NCI-H510A (cell line): ENCODE measurements at regions not wholly inside any gene's neighbourhood (a gene's known extent, or its start where the extent isn't known, plus 50 kb on each side); places are given as distances from the start of the nearest gene placed in this dataset.
"Not testable (repeated sequence)": the region's sequence is repeated elsewhere in the genome, so short reads cannot be mapped to it uniquely, and the experiment has no call there.

Experiments
- DNase-seq: peaks from one replicate; lab custom pipeline; 2025; lab: John Stamatoyannopoulos, UW

DNA sequence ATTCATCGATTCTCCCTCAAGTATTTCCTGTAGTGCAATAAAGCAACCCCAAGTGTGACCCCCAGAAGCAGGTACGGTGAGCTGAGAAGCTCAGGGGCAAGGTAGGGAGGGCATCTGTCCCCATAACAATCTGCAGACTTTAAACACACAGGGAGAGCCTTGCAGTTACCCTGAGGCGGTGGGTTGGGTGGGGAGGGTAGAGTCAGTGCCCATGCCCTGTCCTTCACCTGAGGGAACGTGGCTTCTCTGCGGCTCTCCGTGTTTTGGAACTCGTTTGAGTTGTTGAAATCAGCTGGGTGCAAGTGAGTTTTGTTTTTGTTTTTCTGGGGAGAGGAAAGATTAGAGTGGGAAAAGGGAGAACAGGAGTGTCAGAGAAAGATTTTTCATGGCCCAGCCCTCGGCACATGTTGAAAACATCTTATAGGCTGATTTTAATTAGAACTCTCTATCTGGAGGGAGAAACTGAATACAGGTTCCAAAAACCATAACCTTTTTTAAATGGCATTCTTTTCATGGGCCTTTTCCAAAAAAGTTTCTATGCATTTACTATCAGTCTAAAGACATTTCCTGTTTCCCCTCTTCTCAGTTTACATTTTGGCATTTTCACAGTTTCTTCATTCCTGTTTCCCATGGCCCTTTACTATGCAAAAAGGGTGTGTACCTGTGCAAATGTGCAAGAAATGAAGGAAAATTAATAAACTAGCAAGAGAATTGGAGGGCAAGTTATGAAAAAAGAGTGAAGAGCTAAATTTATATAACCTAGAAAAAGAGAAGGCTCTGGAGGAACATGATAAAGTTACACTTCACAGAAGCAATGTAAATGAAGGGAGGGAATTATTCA is 266.5 kb upstream of the VLDLR start:
- DNase-seq = no peak

DNA sequence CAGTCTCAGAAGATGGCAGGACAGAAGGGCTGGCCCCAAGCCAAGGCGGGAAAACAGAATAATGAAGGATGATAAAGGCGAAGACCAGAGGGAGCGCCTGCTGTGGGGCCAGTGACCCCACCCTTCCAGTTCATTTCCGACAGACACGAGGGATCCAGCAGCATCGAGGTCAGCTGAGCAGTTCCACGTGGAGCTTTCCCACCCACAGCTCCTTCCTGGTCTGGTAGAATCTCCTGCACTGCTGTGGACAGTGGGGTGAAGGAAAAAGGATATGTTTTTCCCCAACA is 265.9 kb upstream of the VLDLR start:
- no peak for DNase-seq

DNA sequence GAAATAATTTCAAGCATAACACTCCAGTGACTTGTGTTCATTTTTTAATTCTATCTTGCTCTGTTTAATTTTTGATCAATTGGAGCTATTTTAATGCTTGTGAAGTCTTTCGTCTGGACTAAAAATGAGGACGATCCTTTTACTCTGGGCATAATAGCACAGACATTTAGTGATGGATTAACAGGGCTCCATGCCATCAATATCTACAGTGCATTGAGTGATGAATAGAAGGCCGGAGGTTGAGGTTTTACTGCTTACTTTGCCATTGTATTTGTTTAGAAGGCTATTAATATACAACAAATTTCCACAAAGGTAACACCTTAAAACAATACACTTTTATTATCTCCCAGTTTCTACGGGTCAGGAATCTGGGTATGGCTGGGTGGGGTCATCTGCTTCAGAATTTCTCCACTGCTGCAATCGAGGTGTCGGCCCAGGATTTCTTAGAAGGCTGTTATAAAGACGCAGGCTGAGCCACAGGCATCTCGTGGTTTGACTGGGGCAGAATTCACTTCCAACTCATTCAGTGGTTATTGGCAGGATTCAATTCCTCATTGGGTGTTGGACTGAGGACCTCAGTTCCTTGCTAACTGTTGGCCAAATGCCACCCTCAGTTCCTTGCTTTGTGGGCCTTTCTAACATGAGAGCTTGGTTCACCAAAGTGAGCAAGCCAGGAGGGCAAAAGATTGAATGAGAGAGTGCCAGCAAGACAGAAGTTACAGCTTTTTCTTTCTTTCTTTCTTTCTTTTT is 265.4 kb upstream of the VLDLR start:
- no peak for DNase-seq

DNA sequence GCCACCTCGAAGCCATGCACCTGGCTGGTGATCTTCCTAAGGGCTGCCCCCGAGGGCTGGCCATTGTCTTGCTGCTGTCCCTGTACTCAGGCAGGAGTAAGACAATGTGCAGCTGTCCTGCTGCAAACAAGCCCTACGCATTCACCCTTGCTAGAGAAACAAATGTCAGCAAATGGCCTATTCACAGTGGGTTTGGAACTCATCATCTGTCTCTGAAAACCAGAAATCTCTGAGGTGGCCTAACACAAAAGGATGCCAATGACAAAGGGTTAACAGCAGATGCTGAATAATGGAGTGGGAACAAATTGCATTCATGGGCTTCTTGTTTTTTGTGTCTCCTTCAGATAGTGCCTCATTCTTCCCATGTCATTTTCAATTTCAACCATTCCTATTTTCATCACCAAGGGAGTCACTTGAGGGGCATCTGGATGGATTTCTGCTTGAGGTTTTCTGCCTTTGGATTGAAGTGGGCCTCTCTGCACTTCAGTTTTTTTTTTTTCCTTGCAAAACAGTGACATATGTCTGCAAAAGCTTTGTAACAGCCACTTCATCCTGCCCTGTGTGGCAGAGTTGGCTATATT is 261.6 kb upstream of the VLDLR start:
- no peak for DNase-seq

DNA sequence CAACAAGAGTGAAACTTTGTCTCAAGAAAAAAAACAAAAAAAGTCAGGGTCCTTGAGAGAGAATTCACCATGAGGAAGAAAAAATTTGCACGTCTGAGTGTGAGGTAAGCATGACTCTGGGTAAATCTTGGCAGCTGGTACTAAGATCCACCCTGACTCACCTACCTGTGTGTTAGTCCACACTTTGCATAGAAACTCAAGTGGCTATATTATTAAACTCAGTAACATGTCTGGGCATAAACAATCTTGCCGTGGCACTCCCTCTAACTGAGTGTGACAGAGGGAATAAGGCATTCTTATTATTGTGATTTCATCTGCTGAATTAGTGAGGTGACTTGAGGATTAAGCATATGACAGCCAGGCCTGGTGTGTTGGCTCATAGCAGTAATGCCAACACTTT is 259.4 kb upstream of the VLDLR start:
- no peak for DNase-seq

DNA sequence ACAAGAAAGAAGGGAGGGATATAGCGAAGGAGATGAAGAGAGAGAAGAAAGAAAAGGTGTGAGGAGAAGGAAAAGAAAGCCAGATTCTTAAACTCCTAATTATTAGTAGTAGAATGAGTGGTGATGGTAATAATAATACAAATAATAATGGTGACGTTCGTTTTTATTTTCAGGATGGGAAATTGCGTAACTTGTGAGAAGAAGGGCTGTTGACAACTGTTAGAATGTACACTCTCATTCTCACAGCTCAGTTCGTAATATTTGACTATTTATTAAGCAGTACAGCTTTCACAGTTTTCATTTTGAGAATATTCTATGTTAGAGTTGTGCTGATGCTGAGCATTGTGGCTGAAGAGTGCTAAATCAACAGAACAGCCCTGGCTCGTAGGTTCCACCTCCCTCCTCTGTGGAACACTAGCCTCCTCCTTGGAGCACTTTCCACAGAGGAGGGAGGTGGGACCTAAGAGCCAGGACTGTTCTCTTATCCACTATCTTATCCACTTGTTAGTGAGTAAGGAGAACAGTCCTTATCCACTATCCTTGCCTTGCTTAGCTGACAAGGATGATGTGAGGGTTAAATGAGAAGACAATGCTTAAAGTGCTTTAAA is 258.3 kb upstream of the VLDLR start:
- no peak for DNase-seq

DNA sequence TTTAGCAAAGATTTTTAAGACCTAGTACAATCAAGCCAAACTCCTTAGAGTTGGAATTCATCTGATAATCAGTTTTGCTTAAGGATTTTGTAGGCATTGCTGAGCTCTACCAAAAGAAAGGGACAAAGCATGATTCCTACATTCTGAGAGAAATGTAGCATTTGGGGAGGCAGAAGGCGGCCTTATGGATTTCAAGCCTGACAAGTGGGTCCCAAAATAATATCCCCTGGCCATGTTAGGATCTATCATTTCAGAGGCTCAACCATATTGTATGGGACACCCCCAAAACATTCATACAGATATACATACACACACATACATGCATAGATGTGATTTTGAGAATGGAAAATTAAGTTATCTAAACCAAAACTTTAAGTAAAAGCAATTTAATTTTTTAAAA is 257.8 kb upstream of the VLDLR start:
- DNase-seq = no peak

DNA sequence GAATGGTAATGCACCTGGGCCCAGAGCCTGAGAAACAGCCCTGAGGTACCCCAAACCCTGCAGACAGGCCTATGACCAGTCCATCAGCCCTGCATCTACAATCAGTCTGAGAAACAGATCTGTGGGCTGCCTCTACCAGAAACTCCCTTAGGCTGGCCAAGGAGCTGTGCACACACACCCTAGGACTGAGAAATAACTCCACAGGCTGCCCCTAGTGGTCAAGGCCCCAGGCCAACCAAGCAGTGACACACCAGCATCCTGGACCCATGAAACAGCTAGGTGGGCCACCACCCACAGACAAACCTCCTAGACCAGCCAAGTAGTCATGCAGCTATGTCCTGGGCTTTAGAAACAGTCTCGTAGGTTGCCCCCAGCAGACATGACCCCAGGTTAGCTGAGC is 253.6 kb upstream of the VLDLR start:
- DNase-seq = no peak

DNA sequence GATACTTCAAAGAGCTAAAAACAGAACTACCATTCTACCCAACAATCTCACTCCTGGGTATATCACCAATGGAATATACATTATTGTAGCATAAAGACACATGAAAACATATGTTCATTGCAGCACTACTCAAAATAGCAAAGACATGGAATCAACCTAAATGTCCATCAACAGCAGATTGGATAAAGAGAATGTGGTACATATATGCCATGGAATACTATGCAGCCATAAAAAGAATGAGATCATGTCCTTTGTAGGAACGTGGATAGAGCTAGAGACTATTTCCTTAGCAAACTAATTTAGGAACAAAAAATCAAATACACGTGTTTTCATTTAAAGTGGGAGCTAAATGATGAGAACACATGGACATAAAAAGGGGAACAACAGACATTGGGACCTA is 247.9 kb upstream of the VLDLR start:
- DNase-seq = no peak

DNA sequence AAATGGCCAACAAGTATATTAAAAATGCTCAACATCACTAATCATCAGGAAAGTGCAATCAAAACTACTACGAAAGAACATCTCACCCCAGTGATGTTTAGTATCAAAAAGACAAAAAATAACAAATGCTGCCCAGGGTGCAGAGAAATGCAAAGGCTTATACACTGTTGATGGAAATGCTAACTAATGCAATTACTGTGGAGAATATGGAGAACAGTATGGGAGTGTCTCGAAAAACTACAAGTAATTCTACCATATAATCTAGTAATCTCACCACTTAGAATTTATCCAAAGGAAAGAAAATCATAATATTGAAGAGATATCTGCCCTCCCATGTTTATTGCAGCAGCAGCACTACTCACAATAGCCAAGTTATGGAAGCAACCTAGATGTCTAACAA is 246.5 kb upstream of the VLDLR start:
- no peak for DNase-seq

DNA sequence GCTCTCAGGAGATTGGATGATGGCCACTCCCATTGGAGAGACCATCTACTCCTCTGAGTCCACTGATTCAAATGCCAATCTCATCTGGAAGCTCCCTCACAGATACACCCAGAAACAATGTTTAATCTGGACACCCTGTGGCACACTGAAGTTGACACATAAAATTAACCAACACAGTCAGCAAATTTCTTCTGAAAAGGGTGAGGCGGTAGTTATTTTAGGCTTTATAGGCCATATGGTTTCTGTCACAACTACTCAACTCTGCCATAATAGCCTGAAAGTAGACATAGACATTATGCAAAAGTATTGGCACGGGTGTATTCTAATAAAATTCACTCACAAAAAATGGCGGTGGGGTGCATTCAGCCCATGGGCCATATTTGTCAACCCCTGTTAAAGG is 244.5 kb upstream of the VLDLR start:
- no peak for DNase-seq

DNA sequence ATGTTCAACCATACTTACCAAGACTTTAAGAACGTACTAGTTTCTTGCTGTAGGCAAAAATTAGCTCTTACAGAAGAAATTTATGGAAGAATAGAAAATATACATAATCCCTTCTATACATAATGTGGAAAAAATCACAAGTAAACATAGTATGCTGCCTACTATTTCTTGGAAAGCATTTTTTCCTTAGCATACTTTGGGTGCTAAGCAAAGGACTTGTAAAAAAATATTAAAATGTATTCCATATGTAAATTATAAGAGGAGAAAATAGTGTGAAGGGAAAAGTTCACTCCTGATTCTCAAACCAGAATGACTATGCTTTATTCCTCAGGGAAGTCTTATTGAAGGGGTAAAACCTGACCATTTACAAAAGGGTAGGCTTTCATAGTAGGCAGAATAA is 243.8 kb upstream of the VLDLR start:
- DNase-seq = no peak

DNA sequence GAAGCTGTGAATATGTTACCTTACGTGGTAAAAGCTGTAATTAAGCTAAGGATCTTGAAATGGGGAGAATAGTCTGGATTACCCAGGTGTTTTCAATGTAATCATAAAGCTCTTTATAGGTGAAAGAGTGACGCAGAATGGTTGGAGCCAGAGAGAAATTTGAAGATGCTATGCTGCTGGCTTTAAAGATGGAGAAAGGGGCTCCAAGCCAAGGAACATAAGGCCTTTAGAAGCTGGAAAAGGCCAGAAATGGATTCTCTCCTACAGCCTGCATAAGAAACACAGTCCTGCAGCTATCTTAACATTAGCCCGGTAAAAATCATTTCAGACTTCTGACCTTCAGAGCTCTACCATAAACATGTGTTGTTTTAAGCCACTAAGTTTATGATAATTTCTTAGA is 243.3 kb upstream of the VLDLR start:
- no peak for DNase-seq

DNA sequence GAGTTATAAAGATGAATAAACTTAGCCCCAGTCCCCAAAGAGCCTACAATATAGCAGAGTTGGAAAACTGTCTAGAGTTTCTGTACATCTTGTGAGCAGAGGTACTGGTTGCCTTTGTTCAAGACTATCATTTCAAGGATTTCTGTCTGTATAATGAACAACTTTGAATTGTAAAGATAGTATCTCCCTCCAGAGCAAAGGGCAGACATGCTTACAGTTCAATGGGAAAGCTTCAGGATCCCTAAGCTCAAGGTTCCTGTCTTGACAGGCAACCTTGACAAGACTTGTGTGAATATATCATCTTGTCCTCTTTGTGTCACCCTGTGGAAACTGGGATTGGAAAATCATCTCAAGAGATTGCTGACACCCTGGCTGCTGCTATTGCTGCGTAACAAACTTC is 242.8 kb upstream of the VLDLR start:
- DNase-seq = no peak

DNA sequence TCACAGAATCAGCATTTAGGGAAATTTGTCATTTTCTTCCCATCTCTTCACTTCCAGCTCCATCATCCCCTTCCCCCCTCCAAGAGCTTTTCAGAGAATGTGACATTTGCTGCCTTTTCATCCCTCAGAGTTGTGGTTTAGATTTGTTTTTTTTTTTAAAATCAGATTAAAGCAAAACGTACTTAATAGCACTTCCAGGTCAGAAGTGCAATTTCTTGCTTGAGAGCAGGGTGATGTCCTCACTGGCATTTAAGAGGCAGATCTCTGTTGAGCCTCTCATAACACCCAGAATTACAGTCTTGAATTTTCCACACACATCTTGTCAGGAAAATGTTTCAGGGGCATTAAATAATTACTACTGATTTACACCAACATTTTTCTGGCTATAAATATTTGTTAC is 236.8 kb upstream of the VLDLR start:
- DNase-seq = no peak

DNA sequence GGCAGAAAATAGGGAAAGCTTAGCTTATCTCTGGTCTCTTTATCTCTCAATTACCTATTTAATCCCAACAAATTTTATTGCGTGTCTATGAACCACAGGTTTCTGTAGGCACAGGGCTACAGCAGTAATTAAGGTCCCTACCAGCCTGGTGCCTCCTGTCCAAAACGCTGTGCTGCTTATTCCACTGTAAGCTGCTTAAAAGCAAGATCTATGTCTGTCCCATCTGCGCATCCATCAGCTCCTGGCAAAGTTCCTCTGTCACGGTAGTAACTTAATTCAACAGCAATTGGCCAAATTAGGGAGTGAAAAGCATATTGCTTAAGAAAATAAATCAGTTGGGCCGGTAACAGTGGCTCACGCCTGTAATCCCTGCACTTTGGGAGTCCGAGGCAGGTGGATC is 235.8 kb upstream of the VLDLR start:
- no peak for DNase-seq

DNA sequence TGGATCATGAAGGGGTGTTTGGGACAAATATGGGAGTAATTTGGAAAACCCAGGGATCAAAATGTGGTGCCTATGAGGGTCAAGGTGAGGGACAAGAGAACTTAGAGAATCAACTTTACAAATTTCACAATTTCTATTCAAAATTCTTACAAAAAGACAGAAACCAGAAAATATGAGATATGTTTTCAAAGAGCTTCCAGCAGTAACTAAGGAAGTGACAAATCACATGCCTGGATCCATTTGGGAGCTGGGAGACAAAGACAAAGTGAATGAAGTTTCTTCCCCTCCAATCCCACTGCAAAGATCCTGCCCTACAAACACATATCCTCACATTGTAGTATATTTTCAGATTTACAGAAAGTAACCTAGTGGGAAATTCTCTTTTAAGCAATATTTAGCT is 235.0 kb upstream of the VLDLR start:
- DNase-seq = no peak

DNA sequence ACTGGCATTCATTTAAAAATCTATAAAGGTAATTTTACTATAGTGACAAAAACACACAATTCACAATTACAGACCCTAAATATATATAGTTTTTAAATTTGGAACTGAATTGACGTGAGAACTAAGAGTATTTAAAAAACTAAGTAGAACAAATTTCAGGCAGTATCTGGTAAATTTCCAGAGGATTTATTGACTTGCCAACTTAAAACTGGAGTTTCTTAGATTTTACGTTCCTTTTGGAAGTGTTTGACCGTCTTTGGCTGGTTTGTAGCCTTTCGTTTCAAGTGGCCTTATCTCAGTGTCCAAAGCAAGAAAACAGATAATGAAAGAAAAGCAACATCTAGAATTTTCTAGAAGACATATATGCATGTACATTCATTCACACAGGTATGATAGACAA is 234.4 kb upstream of the VLDLR start:
- no peak for DNase-seq

DNA sequence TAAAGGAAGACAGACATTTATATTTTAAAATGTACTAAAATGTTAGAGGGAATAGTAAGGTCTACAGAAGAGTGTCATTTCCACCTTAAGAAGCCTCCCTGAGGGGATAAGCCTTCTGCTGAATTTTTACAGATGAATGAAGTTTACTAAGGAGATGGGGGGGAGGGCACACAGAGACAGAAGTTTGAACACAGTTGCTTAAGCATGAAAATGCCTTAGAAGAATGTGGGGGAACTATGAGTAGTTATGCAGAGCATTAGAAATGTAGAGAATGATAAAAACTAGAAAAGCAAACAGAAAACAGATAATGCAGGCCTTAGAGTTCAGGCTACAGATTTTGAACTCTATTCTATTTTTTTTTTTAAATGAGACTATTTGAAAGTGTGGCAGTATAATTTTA is 232.2 kb upstream of the VLDLR start:
- DNase-seq = no peak

DNA sequence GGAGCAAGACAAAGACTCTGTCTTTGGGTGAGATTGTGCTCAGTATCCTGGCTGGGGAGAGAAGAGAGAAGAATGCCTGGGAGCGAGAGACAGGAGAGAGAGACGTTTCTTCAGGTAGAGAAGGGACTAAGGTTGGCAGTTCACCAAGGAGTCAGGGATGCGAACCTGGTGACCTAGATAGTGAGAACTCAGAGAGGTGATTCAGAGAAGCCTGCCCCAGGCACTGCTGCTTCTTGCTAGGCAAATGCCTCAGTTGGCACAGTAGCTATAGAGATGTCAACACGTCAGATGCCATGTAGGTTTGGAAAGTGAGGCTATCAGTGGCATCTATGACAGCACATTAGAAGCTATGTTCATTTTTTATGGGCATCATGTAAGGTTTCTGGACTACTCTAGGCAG is 231.6 kb upstream of the VLDLR start:
- no peak for DNase-seq

DNA sequence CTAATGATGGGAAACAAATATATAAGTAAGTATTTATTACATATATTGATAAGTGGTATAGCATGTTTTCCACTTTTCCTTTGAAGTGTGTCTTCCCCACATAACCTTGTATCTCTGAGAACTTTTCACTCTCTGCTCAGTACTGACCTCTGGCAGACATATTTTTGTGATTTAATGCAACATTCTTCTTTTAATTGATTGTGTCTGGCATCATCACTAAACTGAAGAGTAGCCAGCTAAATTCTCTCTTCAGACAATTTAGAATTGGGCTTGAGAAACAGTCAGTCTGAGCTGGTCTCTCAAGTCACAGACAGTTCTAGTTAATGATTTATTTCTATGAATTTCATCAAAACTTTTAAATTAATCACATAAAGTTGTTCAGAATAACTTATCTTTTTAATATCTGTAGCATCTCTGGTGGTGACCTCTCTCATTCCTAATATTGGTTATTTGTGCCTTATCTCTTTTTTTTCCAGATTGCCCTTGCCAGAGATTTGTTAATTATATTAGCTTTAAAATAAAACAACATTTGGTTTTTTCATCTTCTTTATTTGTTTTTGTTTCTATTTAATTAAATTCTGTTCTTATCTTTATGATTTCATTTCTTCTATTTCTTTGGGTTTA is 230.0 kb upstream of the VLDLR start:
- not testable (repeated sequence) for DNase-seq

DNA sequence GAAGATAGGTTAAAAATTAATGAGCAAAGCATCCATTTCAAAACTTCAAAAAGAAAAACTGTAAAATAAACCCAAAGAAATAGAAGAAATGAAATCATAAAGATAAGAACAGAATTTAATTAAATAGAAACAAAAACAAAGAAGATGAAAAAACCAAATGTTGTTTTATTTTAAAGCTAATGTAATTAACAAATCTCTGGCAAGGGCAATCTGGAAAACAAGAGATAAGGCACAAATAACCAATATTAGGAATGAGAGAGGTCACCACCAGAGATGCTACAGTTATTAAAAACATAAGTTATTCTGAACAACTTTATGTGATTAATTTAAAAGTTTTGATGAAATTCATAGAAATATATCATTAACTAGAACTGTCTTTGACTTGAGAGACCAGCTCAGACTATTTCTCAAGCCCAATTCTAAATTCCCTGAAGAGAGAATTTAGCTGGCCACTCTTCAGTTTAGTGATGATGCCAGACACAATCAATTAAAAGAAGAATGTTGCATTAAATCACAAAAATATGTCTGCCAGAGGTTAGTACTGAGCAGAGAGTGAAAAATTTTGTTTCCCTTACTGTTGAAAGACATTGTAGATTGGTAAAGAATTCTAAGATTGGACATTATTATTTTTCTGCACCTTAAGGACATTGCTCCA is 227.4 kb upstream of the VLDLR start:
- DNase-seq = not testable (repeated sequence)
